ENCODE measurements at regions not wholly inside any gene's neighbourhood (a gene's known extent, or its start where the extent isn't known, plus 50 kb on each side); places are given as distances from the start of the nearest gene placed in this dataset.
"Not testable (repeated sequence)": the region's sequence is repeated elsewhere in the genome, so short reads cannot be mapped to it uniquely, and the experiment has no call there.

DNA sequence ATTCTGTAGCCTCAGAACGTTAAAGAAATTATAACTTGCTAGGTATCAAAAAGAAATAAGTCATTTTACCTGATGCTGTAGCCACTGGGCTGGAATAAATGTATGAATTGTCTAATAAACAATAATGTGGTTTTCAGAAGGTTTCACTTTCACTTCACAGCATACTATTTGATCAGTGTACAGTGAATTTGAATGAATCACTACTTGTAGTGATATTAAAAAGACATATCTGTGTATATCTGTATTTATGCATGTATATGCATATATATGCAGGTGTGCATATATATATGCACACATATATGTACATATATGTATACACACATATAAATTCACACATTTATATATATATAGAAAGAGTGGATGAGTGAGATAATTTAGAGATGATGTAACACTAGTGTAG is 440.0 kb upstream of the PCDH10 start:
- no peak for DNase-seq

DNA sequence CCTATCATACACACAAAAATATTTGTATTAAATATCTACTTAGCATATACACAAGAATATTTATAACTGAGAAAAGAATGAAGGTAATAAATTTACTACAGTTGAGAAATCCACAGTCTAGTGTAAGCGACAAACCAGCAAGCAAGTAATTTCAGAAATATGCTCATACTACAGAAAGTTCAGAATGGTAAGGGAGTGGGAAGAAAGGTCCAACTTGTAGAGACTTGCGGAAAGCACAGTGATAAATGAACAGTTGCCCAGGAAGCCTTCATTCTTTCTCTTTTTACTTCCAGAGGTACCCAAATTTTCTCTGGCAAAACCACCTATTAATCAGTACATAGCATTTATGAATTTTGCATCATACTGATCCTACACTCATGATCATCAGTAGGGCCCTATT is 438.1 kb upstream of the PCDH10 start:
- DNase-seq = no peak

- no peak for DNase-seq
Observed at GRCh38 chr4:132737344-132737743, 411.8 kb upstream of the PCDH10 start.

- DNase-seq = no peak
Observed at GRCh38 chr4:132759199-132759780, 389.8 kb upstream of the PCDH10 start.

DNA sequence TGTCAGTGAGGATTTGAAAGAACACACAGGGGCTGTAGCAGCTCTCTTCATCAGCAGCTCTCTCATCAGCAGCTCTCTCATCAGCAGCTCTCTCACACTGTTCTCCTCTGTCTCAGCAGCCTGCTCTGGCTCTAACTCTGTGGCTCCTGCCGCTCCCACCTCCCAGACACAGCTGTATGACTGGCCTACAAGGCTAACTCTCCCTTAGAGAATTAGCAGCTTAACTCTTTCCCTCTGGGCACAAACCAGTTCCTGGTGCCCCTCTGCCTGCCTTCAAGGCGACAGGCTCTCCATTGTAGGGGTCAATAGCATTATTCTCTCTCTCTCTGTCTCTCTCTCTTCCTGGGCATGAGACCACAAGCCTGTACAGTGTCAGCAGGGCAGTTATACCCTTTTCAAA is 385.6 kb upstream of the PCDH10 start:
- no peak for DNase-seq

- DNase-seq = no peak
Observed at GRCh38 chr4:132767901-132768300, 381.2 kb upstream of the PCDH10 start.

DNA sequence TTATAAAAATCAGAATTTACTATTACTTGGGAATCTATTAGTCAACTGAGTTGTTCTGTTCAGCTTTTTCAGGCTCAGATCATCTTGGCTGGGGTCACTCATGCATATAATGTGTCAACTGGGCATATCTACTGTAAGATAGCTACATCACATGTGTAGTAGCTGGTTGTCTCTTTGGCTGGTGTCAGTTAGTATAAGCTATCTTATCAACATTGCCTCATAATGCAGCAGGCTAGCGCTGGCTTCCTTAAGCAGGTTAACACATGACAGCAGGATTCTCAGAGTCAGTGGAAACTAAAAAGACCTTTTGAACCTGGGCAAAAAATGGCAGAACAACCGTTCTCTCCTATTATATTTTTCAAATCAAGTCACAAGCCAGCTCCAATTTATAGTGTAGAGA is 378.3 kb upstream of the PCDH10 start:
- no peak for DNase-seq

GRCh38 chr4:132792310-132792709 is 356.8 kb upstream of the PCDH10 start:
- no peak for DNase-seq

DNA sequence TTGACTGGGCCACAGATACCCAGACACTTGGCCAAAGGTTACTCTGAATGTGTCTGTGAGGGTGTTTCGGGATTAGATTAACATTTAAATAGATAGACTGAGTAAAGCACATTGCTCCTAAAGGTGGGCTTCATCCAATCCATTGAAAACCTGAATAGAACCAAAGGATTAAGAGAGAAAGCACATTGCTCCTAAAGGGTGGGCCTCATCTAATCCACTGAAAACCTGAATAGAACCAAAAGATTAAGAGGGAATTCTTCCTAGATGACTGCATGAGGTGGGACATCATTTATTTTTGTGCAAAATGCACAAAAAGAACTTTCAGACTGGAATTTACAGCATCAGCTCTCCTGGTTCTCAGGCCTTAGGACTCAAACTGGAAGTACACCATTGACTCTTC is 351.2 kb upstream of the PCDH10 start:
- no peak for DNase-seq

DNA sequence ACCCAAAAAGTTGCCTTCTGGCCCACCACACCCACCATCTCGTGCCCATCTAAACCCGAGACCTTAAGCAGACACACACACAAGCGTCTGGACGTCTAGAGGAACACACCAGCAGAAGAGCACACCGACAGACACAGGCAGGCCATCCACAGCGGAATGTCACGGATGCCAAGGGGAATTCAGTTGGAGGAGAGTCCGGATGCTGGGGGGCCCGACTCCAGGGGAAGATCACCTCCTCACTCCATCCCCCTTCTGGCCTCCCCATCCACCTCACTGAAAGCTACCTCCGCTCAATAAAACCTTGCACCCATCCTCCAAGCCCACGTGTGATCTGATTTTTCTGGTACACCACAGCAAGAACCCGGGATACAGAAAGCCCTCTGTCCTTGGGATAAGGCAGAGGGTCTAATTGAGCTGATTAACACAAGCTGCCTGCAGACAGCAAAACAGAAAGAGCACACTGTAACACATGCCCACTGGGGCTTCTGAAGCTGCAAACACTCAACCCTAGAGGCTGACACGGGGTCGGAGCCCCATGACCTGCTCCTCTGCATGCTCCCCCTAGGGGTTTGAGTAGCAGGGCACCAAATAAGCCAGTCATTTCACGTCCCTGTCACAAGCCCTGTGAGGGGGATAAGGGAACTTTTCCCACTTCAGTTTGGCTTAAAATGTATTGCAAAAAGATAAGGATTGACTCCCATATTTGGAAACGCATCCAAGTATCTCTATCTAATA is 339.6 kb upstream of the PCDH10 start:
- DNase-seq = no peak

GRCh38 chr4:132813061-132813460 is 336.0 kb upstream of the PCDH10 start:
- DNase-seq = not testable (repeated sequence)

DNA sequence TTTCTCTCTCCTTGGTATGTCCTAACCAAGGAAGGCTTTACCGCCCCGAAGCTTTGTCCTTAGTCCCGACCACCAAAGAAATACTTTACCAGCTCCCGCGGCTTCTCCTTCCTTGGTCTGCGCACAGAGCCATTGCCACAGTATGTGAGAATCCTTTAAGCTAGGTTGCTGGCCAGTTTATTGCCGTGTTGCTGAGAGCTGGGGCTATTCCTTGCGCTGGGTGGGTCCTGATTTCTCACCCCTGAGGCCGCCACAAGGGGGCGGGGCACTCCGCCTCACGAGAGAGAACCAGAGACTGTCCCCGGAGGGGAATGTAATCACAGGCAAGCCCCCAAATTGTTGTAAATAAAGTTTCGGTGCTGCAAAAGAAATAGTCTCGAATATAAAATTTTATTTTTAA is 331.0 kb upstream of the PCDH10 start:
- DNase-seq = no peak

DNA sequence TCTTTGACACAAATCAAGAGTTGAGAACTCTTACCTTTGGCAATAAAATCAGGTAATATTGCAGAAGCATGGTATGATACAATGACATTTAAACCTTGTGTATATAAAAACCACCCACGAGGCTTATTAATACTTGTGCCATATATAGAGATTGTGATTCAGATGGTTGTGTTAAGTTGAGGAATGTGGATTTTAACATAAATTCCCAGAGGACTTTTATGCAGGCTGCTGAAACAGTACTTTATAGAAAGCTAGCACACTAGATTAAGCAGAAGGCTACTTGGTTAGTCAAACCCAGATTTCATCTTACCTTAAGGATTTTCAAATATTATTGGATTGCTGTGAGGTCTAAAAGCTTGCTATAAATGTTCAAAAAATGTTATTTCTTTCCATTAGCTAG is 325.7 kb upstream of the PCDH10 start:
- no peak for DNase-seq

DNA sequence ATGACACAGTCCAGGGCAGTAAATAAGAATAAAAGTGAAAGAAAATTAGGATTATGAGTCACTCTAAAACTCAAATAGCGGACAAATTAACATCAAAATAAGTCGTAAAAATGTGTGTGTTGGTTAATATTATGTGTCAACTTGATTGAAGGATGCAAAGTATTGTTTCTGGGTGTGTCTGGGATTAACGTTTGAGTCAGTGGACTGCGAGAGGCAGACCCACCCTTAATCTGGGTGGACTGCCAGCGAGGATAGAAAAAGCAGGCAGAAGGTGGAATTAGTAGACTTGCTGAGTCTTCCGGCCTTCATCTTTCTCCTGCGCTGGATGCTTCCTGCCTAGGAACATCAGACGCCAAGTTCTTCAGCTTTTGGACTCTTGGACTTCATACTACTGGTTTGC is 324.3 kb upstream of the PCDH10 start:
- DNase-seq = no peak

GRCh38 chr4:132827522-132827921 is 321.6 kb upstream of the PCDH10 start:
- DNase-seq = no peak

DNA sequence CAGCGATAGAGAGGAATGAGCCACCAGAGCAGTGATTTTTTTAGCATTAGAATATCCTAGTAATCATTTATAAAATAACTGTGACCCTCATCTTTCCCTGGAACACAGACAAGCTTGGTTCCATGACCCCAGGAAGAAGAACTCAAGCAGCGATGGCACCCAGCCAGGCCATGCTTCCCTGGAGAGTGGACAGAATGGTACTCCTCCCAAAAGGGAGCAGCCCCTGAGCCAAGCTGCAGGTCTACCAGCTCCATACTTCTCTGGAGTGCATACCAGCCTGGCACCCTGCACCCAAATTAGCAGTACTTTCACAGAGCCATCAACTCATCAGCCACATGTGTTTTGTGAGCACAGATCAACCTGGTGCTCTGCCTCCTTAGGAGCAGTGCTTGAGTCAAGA is 310.9 kb upstream of the PCDH10 start:
- no peak for DNase-seq

- DNase-seq = no peak
Observed at GRCh38 chr4:132839070-132839469, 310.0 kb upstream of the PCDH10 start.

- no peak for DNase-seq
Observed at GRCh38 chr4:132859929-132860328, 289.2 kb upstream of the PCDH10 start.

DNA sequence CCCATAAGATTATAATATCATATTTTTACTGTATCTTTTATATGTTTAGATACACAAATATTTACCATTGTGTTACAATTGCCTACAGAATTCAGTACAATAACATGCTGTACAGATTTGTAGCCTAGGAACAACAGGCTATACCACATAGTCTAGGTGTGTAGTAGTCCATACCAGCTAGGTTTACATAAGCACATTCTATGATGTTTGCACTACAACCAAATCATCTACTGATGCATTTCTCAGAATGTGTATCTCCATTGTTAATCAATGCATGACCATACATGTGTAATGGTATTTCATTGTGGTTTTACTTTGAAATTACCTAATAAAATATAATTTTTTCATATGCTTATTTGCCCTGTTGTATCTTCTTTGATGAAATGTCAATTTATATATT is 288.1 kb upstream of the PCDH10 start:
- no peak for DNase-seq

DNA sequence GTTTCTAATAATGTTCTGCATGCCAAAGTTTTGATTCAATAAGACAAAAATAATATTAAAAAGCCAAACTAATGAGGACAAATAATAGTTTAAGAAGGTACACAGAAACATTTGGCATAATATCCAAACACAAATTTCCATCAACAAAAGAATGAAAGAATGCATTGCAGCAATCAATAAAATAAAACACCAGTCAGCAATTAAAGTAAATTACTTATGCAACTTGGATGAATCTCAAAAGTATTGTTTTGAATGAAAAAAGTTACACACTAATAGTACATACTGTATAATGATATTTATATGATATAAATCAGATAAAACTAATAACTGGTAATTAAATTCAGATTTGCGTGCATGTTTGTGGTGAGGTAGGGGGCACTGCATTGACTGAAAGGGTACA is 285.5 kb upstream of the PCDH10 start:
- DNase-seq = no peak

- DNase-seq = no peak
Observed at GRCh38 chr4:132865458-132865857, 283.6 kb upstream of the PCDH10 start.

- no peak for DNase-seq
Observed at GRCh38 chr4:132865922-132866321, 283.2 kb upstream of the PCDH10 start.

DNA sequence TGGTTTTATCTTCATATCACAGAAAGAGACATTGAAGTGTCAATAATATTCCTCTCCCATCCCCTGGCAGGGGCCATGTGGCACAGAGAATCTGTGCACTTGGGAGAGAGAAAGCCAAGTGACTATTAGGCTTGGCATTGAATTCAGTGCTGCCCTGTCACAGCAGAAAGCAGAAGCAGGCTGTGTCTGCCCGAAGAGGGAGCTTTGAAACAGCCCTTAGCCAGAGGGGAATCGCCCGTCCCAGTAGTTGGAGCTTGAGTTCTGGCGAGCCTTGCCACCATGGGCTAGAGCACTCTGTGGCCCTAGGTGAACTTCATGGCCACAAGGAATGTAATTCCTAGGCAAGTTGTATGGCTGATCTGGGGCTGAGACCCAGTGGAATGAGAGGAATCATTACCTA is 282.5 kb upstream of the PCDH10 start:
- DNase-seq = no peak

GRCh38 chr4:132893787-132894186 is 255.3 kb upstream of the PCDH10 start:
- no peak for DNase-seq

DNA sequence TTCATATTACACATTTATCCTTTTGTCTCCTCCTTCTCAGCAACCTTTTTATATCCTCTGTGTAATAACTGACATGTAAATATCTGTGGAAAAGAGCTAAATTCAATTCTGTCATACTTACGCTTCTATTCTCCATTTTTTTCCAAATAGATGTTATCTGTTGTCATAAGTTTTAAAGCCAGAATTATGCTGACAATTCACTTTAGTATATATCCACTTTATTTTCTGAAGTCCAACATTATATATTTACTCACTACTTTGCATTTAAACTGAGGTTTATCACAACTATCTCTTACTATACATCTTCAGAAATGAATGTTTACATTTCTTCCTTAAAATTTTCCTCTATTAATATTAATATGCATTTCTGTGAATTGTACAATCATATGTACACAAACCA is 247.9 kb upstream of the PCDH10 start:
- no peak for DNase-seq

All from T-helper 2 cell (primary cell).